GM12892 (cell line): ENCODE measurements at regions not wholly inside any gene's neighbourhood (a gene's known extent, or its start where the extent isn't known, plus 50 kb on each side); places are given as distances from the start of the nearest gene placed in this dataset.

Experiments used
- POLR2A ChIP-seq: IDR thresholded peaks from 2 replicates; pipeline ENCODE4 v1.6.1; 2011; ENCODE audit warnings: low read depth, low read length, control low read depth
- POLR2AphosphoS5 ChIP-seq: IDR thresholded peaks from 2 replicates; pipeline ENCODE4 v1.6.1; 2011; ENCODE audit warnings: low read depth, low read length, control low read depth
- TAF1 ChIP-seq: IDR thresholded peaks from 2 replicates; pipeline ENCODE4 v1.6.1; 2011; ENCODE audit warnings: low read depth, mild to moderate bottlenecking, control low read depth, low read length, borderline replicate concordance

GRCh38 chr12:126557659-126558058 lies 1492.4 kb downstream of the AACS start:
- TF ChIP-seq TAF1: no peak
- TF ChIP-seq POLR2AphosphoS5: no peak
- TF ChIP-seq POLR2A: no peak
